Ovary (tissue), 7 donors: ENCODE measurements at regions not wholly inside any gene's neighbourhood (a gene's known extent, or its start where the extent isn't known, plus 50 kb on each side); places are given as distances from the start of the nearest gene placed in this dataset.

Source experiments
- DNase-seq, 5 donors: peaks; one replicate each; pipeline ENCODE4 v3.0.0-alpha.2; 2019 to 2020
- H3K27ac ChIP-seq, 2 donors: fragments of 200-600 bp; one replicate each; pipeline versions ENCODE4 v1.5.1 to v1.8.0; 2019 to 2022
- H3K27me3 ChIP-seq: fragments of 200-600 bp; one replicate; pipeline ENCODE4 v1.8.0; 2022
- H3K36me3 ChIP-seq: fragments of 200-600 bp; sonication (generic); one replicate; pipeline ENCODE4 v1.5.1; 2019
- H3K4me1 ChIP-seq: one replicate; pipeline ENCODE4 v1.8.1; 2013; ENCODE audit warnings: mild to moderate bottlenecking, moderate library complexity; ENCODE audit not compliant: insufficient read depth
- H3K4me3 ChIP-seq: fragments of 200-600 bp; sonication (generic); one replicate; pipeline ENCODE4 v1.5.1; 2017
- H3K9me3 ChIP-seq, 2 donors: fragments of 200-600 bp in 1 of 2; sonication (generic) in 1 of 2; one replicate each; pipeline versions ENCODE4 v1.5.1 to v1.8.1; 2013 to 2019; ENCODE audit warnings: mild to moderate bottlenecking in 1 of 2, moderate library complexity in 1 of 2
- EP300 ChIP-seq: sonication (generic); formaldehyde crosslinking; IDR thresholded peaks from one replicate; pipeline ENCODE4 v1.6.1; 2017; ENCODE audit warnings: antibody characterized with exemption
- POLR2A ChIP-seq: fragments of 450-650 bp; IDR thresholded peaks from one replicate; pipeline ENCODE4 v1.6.1; 2017; ENCODE audit warnings: antibody characterized with exemption, mild to moderate bottlenecking, moderate library complexity
- WGBS, 3 donors: extraction: QIAGEN DNeasy Blood & Tissue Kit in 1 of 3; methylation state at CpG; one replicate each; pipeline versions ENCODE4 v1.1.5 to v1.1.7; 2013 to 2017; 5-methylcytosine and 5-hydroxymethylcytosine counted together
- intact Hi-C, 4 donors: fragments of 100-400 bp; cut with DNase I; formaldehyde crosslinking; loops; one replicate each; pipeline versions ENCODE4 v1.11.0 to v1.15.1; 2022 to 2023
- TF ChIP-seq, protein P1 (sequence below), 3 donors: fragments of 450-650 bp in 2 of 3; fragments of 200-600 bp in 1 of 3; IDR thresholded peaks; one replicate each; pipeline versions ENCODE4 v1.5.1 to v1.8.0; 2016 to 2022; ENCODE audit warnings: antibody characterized with exemption in 3 of 3, mild to moderate bottlenecking in 1 of 3
- donor health status: DM: no; HTN: no; CAD: no; lungs with moderate emphysema.
- donor health status: DM: no; HTN: no; CAD: no.
- donor health status: Bipolar disorder and iron deficiency.
- donor health status: DM: no; HTN: no; CAD: no.
- donor health status: DM: yes; HTN: yes; CAD: no.

- Histone ChIP-seq H3K4me1 (no peaks in the 10 kb centered on the region), H3K36me3 (no peaks in the 10 kb centered on the region), H3K4me3 (no peak overlapping the region), H3K27me3 (no peaks in the 10 kb centered on the region), H3K9me3 (peaks cover 0 to 4% of the 10 kb centered on the region in 2 donors), H3K27ac (no peak overlapping the region)
- DNase-seq: no peak
- intact Hi-C loops: no loop called here
- no peak for TF ChIP-seq POLR2A
- TF ChIP-seq, protein P1, sequence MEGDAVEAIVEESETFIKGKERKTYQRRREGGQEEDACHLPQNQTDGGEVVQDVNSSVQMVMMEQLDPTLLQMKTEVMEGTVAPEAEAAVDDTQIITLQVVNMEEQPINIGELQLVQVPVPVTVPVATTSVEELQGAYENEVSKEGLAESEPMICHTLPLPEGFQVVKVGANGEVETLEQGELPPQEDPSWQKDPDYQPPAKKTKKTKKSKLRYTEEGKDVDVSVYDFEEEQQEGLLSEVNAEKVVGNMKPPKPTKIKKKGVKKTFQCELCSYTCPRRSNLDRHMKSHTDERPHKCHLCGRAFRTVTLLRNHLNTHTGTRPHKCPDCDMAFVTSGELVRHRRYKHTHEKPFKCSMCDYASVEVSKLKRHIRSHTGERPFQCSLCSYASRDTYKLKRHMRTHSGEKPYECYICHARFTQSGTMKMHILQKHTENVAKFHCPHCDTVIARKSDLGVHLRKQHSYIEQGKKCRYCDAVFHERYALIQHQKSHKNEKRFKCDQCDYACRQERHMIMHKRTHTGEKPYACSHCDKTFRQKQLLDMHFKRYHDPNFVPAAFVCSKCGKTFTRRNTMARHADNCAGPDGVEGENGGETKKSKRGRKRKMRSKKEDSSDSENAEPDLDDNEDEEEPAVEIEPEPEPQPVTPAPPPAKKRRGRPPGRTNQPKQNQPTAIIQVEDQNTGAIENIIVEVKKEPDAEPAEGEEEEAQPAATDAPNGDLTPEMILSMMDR (IDR thresholded peaks at IDR 0.05): no peak
- no peak for TF ChIP-seq EP300
- WGBS, 3 donors: 81 to 91% (median 84%) methylated on average over 5 of the region's 5 CpGs
These were observed 117.6 kb upstream of the SOX1 start for GRCh38 chr13:111949311-111949710.

GRCh38 chr13:111950697-111951096 is 116.3 kb upstream of the SOX1 start:
- WGBS, 3 donors: 65 to 70% (median 69%) methylated on average over 4 of the region's 4 CpGs

GRCh38 chr13:111952032-111952431 is 114.9 kb upstream of the SOX1 start:
- H3K4me1 ChIP-seq: no peaks in the 10 kb centered on the region
- TF ChIP-seq EP300: no peak
- TF ChIP-seq, protein P1 (IDR thresholded peaks at IDR 0.05): no peak
- peaks cover 0 to 4% of the 10 kb centered on the region in 2 donors for H3K9me3 ChIP-seq
- no peak overlapping the region for H3K27ac ChIP-seq
- H3K27me3 ChIP-seq: no peaks in the 10 kb centered on the region
- no peaks in the 10 kb centered on the region for H3K36me3 ChIP-seq
- 66 to 71% (median 70%) methylated on average over 9 of the region's 9 CpGs for WGBS, 3 donors
- intact Hi-C loops: no loop called here
- H3K4me3 ChIP-seq: no peak overlapping the region
- no peak for DNase-seq

More at GRCh38 chr13:111950697-111951096, 116.3 kb upstream of the SOX1 start:
- Histone ChIP-seq H3K27me3 (no peaks in the 10 kb centered on the region), H3K9me3 (peaks cover 0 to 4% of the 10 kb centered on the region in 2 donors), H3K4me1 (no peaks in the 10 kb centered on the region), H3K4me3 (no peak overlapping the region), H3K27ac (no peak overlapping the region), H3K36me3 (no peaks in the 10 kb centered on the region)
- DNase-seq: no peak
- TF ChIP-seq, protein P1 (IDR thresholded peaks at IDR 0.05): no peak
- no peak for TF ChIP-seq POLR2A
- no peak for TF ChIP-seq EP300
- intact Hi-C loops: no loop called here

DNA sequence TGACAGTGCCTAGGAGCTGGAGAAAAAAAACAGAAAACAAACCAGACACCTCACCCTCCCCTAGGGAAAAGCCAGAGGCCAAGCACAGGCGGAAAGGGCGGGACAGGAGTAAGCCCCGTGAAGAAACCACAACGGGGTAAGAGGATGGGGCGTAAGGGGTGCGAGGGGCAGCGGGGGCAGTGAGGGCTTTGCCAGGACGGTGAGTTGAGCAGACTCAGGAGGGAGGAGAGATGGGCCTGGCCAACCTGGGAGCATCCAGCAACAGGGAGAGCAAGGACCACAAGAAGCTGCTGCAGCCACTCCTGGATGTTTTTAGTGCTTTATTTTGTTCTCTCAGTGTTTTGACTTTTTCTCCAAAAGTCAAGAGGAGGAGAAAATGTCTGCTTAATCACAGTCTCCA is 114.1 kb upstream of the SOX1 start:
- no peaks in the 10 kb centered on the region for H3K27me3 ChIP-seq
- peaks cover 0 to 4% of the 10 kb centered on the region in 2 donors for H3K9me3 ChIP-seq
- no peak for DNase-seq
- no peaks in the 10 kb centered on the region for H3K4me1 ChIP-seq
- H3K4me3 ChIP-seq: no peak overlapping the region
- no peaks in the 10 kb centered on the region for H3K36me3 ChIP-seq
- intact Hi-C loops: no loop called here
- 63 to 70% (median 67%) methylated on average over 8 of the region's 8 CpGs for WGBS, 3 donors
- TF ChIP-seq EP300: no peak
- TF ChIP-seq, protein P1 (IDR thresholded peaks at IDR 0.05): no peak
- TF ChIP-seq POLR2A: no peak
- H3K27ac ChIP-seq: no peak overlapping the region
